Lower leg skin (tissue), 4 donors: ENCODE measurements at regions not wholly inside any gene's neighbourhood (a gene's known extent, or its start where the extent isn't known, plus 50 kb on each side); places are given as distances from the start of the nearest gene placed in this dataset.

ENCODE experiments used
- DNase-seq, 2 donors: peaks; one replicate each; pipeline ENCODE4 v3.0.0-alpha.2; 2019; ENCODE audit warnings: low spot score in 2 of 2
- H3K4me3 ChIP-seq: fragments of 200-600 bp; sonication (generic); 2 replicates; pipeline ENCODE4 v1.5.1; 2017; ENCODE audit warnings: mild to moderate bottlenecking, low read depth; ENCODE audit not compliant: poor library complexity, severe bottlenecking
- CTCF ChIP-seq, 3 donors: fragments of 450-650 bp; IDR thresholded peaks; one replicate each; pipeline ENCODE4 v1.5.1; 2016; ENCODE audit warnings: antibody characterized with exemption in 3 of 3, mild to moderate bottlenecking in 3 of 3, moderate library complexity in 2 of 3
- POLR2A ChIP-seq, 2 donors: fragments of 450-650 bp; IDR thresholded peaks; one replicate each; pipeline ENCODE4 v1.6.1; 2016 to 2017; ENCODE audit warnings: antibody characterized with exemption in 2 of 2, mild to moderate bottlenecking in 1 of 2, moderate library complexity in 1 of 2
- WGBS, 2 donors: methylation state at CpG; one replicate each; pipeline ENCODE4 v1.1.5; 2018; 5-methylcytosine and 5-hydroxymethylcytosine counted together
- intact Hi-C: fragments of 100-400 bp; cut with DNase I; formaldehyde crosslinking; loops from one replicate; pipeline ENCODE4 v1.15.0; 2023; ENCODE audit warnings: low total_unique reads

DNA sequence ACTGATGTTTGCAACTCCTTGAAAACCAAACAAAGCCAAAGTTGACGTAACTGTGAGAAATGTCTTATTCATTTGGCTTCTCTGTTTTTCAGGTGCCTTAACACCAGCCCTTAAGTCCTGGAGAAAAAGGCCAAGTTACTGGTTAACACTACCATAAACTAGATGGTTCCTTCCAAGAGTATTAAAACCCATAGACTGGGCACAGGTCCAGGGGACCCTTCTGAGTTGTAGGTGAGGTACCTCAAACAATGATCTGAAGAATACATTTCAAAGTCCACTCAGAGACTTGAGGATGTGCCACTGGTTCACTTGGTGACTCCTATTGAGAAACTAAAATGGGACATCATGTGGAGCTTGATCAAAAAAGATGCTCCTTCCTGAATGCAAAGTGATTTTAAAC lies 87.0 kb downstream of the NKX6-1 start:
- no peak overlapping the region for H3K4me3 ChIP-seq
- no peak for DNase-seq

DNA sequence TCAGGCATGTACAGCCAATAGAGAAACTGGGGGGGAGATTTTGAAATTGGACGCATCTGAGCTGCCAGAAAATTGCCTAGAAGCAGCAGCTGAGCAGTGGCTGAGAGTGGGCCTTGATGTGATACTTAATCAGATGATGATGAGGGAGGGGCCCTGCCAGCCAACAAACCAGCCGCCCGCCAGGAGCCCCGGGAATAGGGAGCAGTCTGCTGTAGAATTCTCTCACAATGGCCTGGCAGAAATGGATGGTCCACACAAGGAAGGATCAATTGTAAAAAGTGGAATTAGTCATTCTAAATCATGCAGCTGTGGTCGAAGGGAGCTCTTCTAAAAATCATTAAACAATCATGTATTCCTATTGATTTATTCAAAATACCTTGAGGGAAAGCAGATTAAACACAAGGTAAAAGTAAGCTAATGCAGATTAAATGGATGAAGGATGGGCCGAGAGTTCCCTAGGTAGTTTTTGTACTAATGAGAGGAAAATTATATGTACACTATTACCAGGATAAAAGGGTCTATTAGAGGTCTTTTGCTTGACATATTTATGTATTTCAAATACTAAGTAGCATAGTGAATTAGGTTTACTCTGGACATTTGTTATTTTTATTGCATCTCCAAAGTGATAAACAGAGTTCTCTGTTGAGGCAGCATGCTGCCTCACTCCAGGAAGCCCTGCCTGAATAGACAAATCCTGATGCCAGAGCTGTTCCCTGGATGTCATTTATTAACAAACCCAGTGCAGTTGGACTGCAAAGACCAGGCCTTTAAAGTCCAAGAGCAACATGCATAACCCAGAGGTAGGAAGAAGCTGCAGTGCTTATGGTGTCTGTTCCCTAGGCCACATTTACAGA lies 91.3 kb downstream of the NKX6-1 start:
- intact Hi-C loops: no loop called here
- WGBS, 2 donors: 63 to 67% methylated on average over 6 of the region's 6 CpGs
- TF ChIP-seq POLR2A (IDR thresholded peaks at IDR 0.05): no peak
- TF ChIP-seq CTCF (IDR thresholded peaks at IDR 0.05): no peak
- H3K4me3 ChIP-seq: no peak overlapping the region
- DNase-seq: no peak

More for the DNA sequence above, 87.0 kb downstream of the NKX6-1 start:
- TF ChIP-seq POLR2A (IDR thresholded peaks at IDR 0.05): no peak
- 81 to 93% methylated on average over 1 of the region's 1 CpG for WGBS, 2 donors
- intact Hi-C loops: no loop called here

GRCh38 chr4:84403656-84404055 lies 95.4 kb downstream of the NKX6-1 start:
- intact Hi-C loops: no loop called here
- no peak overlapping the region for H3K4me3 ChIP-seq
- TF ChIP-seq CTCF (IDR thresholded peaks at IDR 0.05): no peak
- no peak for TF ChIP-seq POLR2A (IDR thresholded peaks at IDR 0.05)
- no peak for DNase-seq
- 72 to 80% methylated on average over 4 of the region's 4 CpGs for WGBS, 2 donors

GRCh38 chr4:84401701-84402306 lies 97.3 kb downstream of the NKX6-1 start:
- DNase-seq: no peak
- H3K4me3 ChIP-seq: no peak overlapping the region
- intact Hi-C loops: no loop called here
- WGBS, 2 donors: 37 to 39% methylated on average over 3 of the region's 3 CpGs
- TF ChIP-seq CTCF (IDR thresholded peaks at IDR 0.05) (no peak), POLR2A (IDR thresholded peaks at IDR 0.05) (no peak)

DNA sequence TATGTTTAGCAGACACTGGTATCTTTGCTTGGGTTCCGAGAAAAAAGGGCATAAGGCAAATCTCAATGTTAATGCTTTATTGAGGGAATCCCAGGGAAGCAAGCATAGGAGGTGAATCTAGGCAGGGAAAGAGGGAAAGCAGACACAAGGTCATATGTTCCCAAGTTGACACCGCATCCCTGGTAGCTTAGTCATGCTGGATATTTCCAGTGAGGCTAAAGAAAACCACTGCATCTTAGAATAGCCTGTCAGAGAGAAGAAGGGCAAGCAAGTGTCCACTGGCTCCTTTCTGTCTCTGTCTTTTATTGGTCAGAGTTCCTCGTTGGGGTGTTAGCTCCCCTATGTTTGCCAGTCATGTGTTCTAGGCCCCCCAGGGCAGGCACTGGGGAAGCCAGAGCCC lies 104.7 kb downstream of the NKX6-1 start:
- no peak overlapping the region for H3K4me3 ChIP-seq
- no peak for DNase-seq
- TF ChIP-seq POLR2A (IDR thresholded peaks at IDR 0.05): no peak
- TF ChIP-seq CTCF (IDR thresholded peaks at IDR 0.05): no peak
- WGBS, 2 donors: 73 to 77% methylated on average over 3 of the region's 3 CpGs
- intact Hi-C loops: no loop called here

DNA sequence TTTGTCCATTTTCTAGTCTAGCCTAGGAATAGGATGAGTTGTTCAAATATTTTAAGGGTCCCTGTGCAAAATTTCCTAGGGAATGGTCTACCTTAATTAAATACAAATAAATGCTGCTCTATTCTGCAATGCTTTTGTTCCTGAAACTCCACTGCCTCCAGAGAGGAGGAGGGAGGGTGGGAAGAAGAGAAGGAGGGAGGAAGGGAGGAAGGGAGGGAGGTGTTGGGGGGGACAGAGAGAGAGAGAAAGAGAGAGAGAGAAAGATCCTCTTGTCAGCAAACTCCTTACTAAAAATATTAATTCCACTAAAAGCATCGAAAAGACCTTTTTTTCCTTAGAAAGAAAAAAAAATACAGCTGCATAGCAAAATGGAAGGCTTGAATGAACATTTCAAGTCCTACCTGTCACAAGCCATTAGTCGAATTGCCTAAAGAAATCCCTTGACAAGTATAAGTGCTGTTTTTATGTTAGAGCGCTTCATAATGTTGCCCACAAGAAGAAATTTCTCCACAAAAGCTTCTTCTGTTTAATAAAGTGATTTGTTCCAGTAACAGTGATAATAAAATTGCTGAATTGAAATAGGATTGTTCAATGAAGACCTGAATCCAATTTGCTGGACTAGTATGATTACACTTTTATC lies 106.0 kb downstream of the NKX6-1 start:
- intact Hi-C loops: no loop called here
- DNase-seq: no peak
- no peak overlapping the region for H3K4me3 ChIP-seq
- TF ChIP-seq CTCF (IDR thresholded peaks at IDR 0.05): no peak
- TF ChIP-seq POLR2A (IDR thresholded peaks at IDR 0.05): no peak
- WGBS, 2 donors: 81 to 83% methylated on average over 3 of the region's 3 CpGs
